SH-SY5Y (cell line): ENCODE measurements at regions not wholly inside any gene's neighbourhood (a gene's known extent, or its start where the extent isn't known, plus 50 kb on each side); places are given as distances from the start of the nearest gene placed in this dataset.

Experiments
- GATA2 ChIP-seq: IDR thresholded peaks from 2 replicates; pipeline ENCODE4 v1.6.1; 2011; ENCODE audit warnings: mild to moderate bottlenecking, low read depth, low read length
- GATA3 ChIP-seq: IDR thresholded peaks from 2 replicates; pipeline ENCODE4 v1.6.1; 2011; ENCODE audit warnings: low read depth, mild to moderate bottlenecking, low read length, moderate library complexity

DNA sequence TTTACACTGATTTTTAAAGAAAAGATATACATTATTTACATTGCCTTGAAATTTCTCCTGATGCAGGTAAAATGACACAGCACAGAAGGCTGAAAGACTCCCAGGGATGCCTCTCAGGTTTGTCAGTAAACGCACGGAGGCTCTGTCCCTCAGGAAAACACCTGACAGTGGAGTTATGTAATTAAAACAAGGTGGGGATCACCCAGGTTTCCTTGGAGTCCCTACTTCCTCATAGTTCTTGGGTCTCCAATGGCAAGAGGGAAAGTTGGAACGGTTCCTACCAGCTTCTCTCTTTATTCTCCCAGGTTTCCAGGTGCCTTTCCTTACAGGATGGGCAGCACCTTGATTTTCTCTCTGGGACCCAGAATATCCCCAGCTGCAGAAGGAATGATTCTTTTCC is 654.8 kb downstream of the SLC4A3 start:
- TF ChIP-seq GATA2 (no peak), GATA3 (no peak)
